HUES6 (cell line): ENCODE measurements at regions not wholly inside any gene's neighbourhood (a gene's known extent, or its start where the extent isn't known, plus 50 kb on each side); places are given as distances from the start of the nearest gene placed in this dataset.

Experiments
- H3K27ac ChIP-seq: 2 replicates; pipeline ENCODE4 v1.7.0; 2013; ENCODE audit warnings: low read depth, mild to moderate bottlenecking, low read length, inconsistent platforms
- H3K27me3 ChIP-seq: 2 replicates; pipeline ENCODE4 v1.6.1; 2013; ENCODE audit warnings: low read length; ENCODE audit not compliant: control insufficient read depth, insufficient read depth
- H3K36me3 ChIP-seq: 2 replicates; pipeline ENCODE4 v1.6.1; 2013; ENCODE audit warnings: low read length; ENCODE audit not compliant: control insufficient read depth, insufficient read depth
- H3K4me1 ChIP-seq: 2 replicates; pipeline ENCODE4 v1.6.1; 2013; ENCODE audit warnings: low read length; ENCODE audit not compliant: control insufficient read depth, insufficient read depth
- H3K4me3 ChIP-seq: 2 replicates; pipeline ENCODE4 v1.5.1; 2013; ENCODE audit warnings: low read depth, low read length
- H3K9ac ChIP-seq: one replicate; pipeline ENCODE4 v1.6.1; 2013; ENCODE audit warnings: mild to moderate bottlenecking, low read length
- H3K9me3 ChIP-seq: 2 replicates; pipeline ENCODE4 v1.6.1; 2013; ENCODE audit warnings: low read depth, low read length; ENCODE audit not compliant: control insufficient read depth, insufficient read depth

GRCh38 chr15:95795386-95795785 is 535.1 kb upstream of the NR2F2 start:
- Histone ChIP-seq H3K9me3 (no peaks in the 10 kb centered on the region), H3K27ac (no peak overlapping the region), H3K9ac (no peak overlapping the region), H3K4me1 (no peaks in the 10 kb centered on the region), H3K36me3 (no peaks in the 10 kb centered on the region), H3K4me3 (no peak overlapping the region), H3K27me3 (no peaks in the 10 kb centered on the region)

GRCh38 chr15:95799286-95800200 is 531.0 kb upstream of the NR2F2 start:
- Histone ChIP-seq H3K4me1 (peaks cover 7% of the 10 kb centered on the region), H3K4me3 (no peak overlapping the region), H3K27ac (no peak overlapping the region), H3K9ac (no peak overlapping the region), H3K9me3 (no peaks in the 10 kb centered on the region), H3K36me3 (no peaks in the 10 kb centered on the region), H3K27me3 (no peaks in the 10 kb centered on the region)

GRCh38 chr15:95804484-95804883 is 526.0 kb upstream of the NR2F2 start:
- Histone ChIP-seq H3K4me1 (peaks cover 7% of the 10 kb centered on the region), H3K9ac (no peak overlapping the region), H3K9me3 (no peaks in the 10 kb centered on the region), H3K27ac (no peak overlapping the region), H3K27me3 (no peaks in the 10 kb centered on the region), H3K4me3 (no peak overlapping the region), H3K36me3 (no peaks in the 10 kb centered on the region)

GRCh38 chr15:95812491-95812890 is 518.0 kb upstream of the NR2F2 start:
- Histone ChIP-seq H3K27me3 (no peaks in the 10 kb centered on the region), H3K4me1 (no peaks in the 10 kb centered on the region), H3K27ac (no peak overlapping the region), H3K36me3 (no peaks in the 10 kb centered on the region), H3K4me3 (no peak overlapping the region), H3K9ac (no peak overlapping the region), H3K9me3 (no peaks in the 10 kb centered on the region)

GRCh38 chr15:95814908-95815307 is 515.6 kb upstream of the NR2F2 start:
- Histone ChIP-seq H3K4me1 (no peaks in the 10 kb centered on the region), H3K27ac (no peak overlapping the region), H3K4me3 (no peak overlapping the region), H3K9ac (no peak overlapping the region), H3K9me3 (no peaks in the 10 kb centered on the region), H3K36me3 (no peaks in the 10 kb centered on the region), H3K27me3 (no peaks in the 10 kb centered on the region)

GRCh38 chr15:95816591-95816990 is 513.9 kb upstream of the NR2F2 start:
- no peaks in the 10 kb centered on the region for H3K4me1 ChIP-seq
- H3K4me3 ChIP-seq: no peak overlapping the region
- no peaks in the 10 kb centered on the region for H3K36me3 ChIP-seq
- H3K9me3 ChIP-seq: no peaks in the 10 kb centered on the region
- no peak overlapping the region for H3K9ac ChIP-seq
- H3K27ac ChIP-seq: no peak overlapping the region
- no peaks in the 10 kb centered on the region for H3K27me3 ChIP-seq

- no peaks in the 10 kb centered on the region for H3K9me3 ChIP-seq
- no peaks in the 10 kb centered on the region for H3K4me1 ChIP-seq
Measured at GRCh38 chr15:95822961-95823360, 507.5 kb upstream of the NR2F2 start.

GRCh38 chr15:95825208-95825607 is 505.3 kb upstream of the NR2F2 start:
- Histone ChIP-seq H3K4me1 (peaks cover 4% of the 10 kb centered on the region; the same call in 1 of the 2 replicates), H3K9ac (no peak overlapping the region), H3K27me3 (no peaks in the 10 kb centered on the region), H3K9me3 (no peaks in the 10 kb centered on the region), H3K27ac (no peak overlapping the region), H3K36me3 (no peaks in the 10 kb centered on the region), H3K4me3 (no peak overlapping the region)

More at GRCh38 chr15:95822961-95823360, 507.5 kb upstream of the NR2F2 start:
- H3K4me3 ChIP-seq: no peak overlapping the region
- H3K27me3 ChIP-seq: no peaks in the 10 kb centered on the region
- H3K36me3 ChIP-seq: no peaks in the 10 kb centered on the region
- no peak overlapping the region for H3K27ac ChIP-seq
- no peak overlapping the region for H3K9ac ChIP-seq

- H3K27ac ChIP-seq: no peak overlapping the region
- H3K9ac ChIP-seq: no peak overlapping the region
Measured at GRCh38 chr15:95825671-95826411, 504.7 kb upstream of the NR2F2 start.

GRCh38 chr15:95826412-95827195 is 503.9 kb upstream of the NR2F2 start:
- Histone ChIP-seq H3K4me3 (no peak overlapping the region), H3K9me3 (no peaks in the 10 kb centered on the region), H3K4me1 (peaks cover 4% of the 10 kb centered on the region; the same call in 1 of the 2 replicates), H3K27ac (no peak overlapping the region), H3K9ac (no peak overlapping the region), H3K27me3 (no peaks in the 10 kb centered on the region), H3K36me3 (no peaks in the 10 kb centered on the region)

More at GRCh38 chr15:95825671-95826411, 504.7 kb upstream of the NR2F2 start:
- no peaks in the 10 kb centered on the region for H3K27me3 ChIP-seq
- no peaks in the 10 kb centered on the region for H3K36me3 ChIP-seq
- H3K9me3 ChIP-seq: no peaks in the 10 kb centered on the region
- H3K4me3 ChIP-seq: no peak overlapping the region
- H3K4me1 ChIP-seq: peaks cover 4% of the 10 kb centered on the region; the same call in 1 of the 2 replicates
